Ovary (tissue), 3 donors: ENCODE measurements at regions not wholly inside any gene's neighbourhood (a gene's known extent, or its start where the extent isn't known, plus 50 kb on each side); places are given as distances from the start of the nearest gene placed in this dataset.

Experiments
- POLR2A ChIP-seq: fragments of 450-650 bp; IDR thresholded peaks from one replicate; pipeline ENCODE4 v1.6.1; 2017; ENCODE audit warnings: antibody characterized with exemption, mild to moderate bottlenecking, moderate library complexity
- TF ChIP-seq, protein P1 (sequence below), 3 donors: fragments of 450-650 bp in 2 of 3; fragments of 200-600 bp in 1 of 3; IDR thresholded peaks; one replicate each; pipeline versions ENCODE4 v1.5.1 to v1.8.0; 2016 to 2022; ENCODE audit warnings: antibody characterized with exemption in 3 of 3, mild to moderate bottlenecking in 1 of 3
- donor health status: DM: no; HTN: no; CAD: no.

DNA sequence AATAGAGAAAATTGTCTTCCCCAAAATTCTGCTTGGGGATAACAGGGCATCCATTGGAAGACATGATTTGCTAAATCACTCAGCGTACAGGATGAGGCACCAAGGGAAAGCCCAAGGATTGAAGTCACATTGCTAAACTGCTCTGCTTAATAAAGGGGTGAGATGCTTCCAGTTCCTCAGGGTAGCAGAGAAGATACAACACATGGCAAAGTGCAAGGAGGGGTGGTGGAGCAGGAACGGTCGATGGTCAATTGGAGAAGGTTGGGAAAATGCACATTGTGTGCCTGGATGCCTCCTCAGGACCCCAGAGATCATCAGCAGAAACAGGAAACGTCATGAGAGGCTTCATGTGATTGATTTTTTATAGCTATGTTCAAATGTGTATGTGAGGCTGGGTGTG is 116.3 kb upstream of the SOX1 start:
- TF ChIP-seq, protein P1, sequence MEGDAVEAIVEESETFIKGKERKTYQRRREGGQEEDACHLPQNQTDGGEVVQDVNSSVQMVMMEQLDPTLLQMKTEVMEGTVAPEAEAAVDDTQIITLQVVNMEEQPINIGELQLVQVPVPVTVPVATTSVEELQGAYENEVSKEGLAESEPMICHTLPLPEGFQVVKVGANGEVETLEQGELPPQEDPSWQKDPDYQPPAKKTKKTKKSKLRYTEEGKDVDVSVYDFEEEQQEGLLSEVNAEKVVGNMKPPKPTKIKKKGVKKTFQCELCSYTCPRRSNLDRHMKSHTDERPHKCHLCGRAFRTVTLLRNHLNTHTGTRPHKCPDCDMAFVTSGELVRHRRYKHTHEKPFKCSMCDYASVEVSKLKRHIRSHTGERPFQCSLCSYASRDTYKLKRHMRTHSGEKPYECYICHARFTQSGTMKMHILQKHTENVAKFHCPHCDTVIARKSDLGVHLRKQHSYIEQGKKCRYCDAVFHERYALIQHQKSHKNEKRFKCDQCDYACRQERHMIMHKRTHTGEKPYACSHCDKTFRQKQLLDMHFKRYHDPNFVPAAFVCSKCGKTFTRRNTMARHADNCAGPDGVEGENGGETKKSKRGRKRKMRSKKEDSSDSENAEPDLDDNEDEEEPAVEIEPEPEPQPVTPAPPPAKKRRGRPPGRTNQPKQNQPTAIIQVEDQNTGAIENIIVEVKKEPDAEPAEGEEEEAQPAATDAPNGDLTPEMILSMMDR (IDR thresholded peaks at IDR 0.05) = no peak
- no peak for TF ChIP-seq POLR2A
